Glutamatergic neuron (in vitro differentiated cells): ENCODE measurements at regions not wholly inside any gene's neighbourhood (a gene's known extent, or its start where the extent isn't known, plus 50 kb on each side); places are given as distances from the start of the nearest gene placed in this dataset.

ENCODE experiments used
- DNase-seq: peaks from one replicate; pipeline ENCODE4 v3.0.0; 2022
- H3K27ac Mint-ChIP-seq: one replicate; pipeline ENCODE4 v1.8.0; 2020; ENCODE audit warnings: mild to moderate bottlenecking, mixed read lengths, inconsistent platforms; ENCODE audit not compliant: unreplicated experiment
- H3K27me3 Mint-ChIP-seq: one replicate; pipeline ENCODE4 v1.8.0; 2020; ENCODE audit warnings: mild to moderate bottlenecking, moderate library complexity, mixed read lengths, inconsistent platforms; ENCODE audit not compliant: unreplicated experiment
- H3K36me3 Mint-ChIP-seq: one replicate; pipeline ENCODE4 v1.8.0; 2020; ENCODE audit warnings: mild to moderate bottlenecking, mixed read lengths, inconsistent platforms; ENCODE audit not compliant: unreplicated experiment
- H3K4me1 Mint-ChIP-seq: one replicate; pipeline ENCODE4 v1.8.0; 2020; ENCODE audit warnings: mild to moderate bottlenecking, low read depth, mixed read lengths, inconsistent platforms; ENCODE audit not compliant: unreplicated experiment
- H3K4me3 Mint-ChIP-seq: one replicate; pipeline ENCODE4 v1.8.0; 2020; ENCODE audit warnings: mild to moderate bottlenecking, mixed read lengths, inconsistent platforms; ENCODE audit not compliant: unreplicated experiment
- H3K9me3 Mint-ChIP-seq: one replicate; pipeline ENCODE4 v1.8.0; 2020; ENCODE audit warnings: mild to moderate bottlenecking, moderate library complexity, mixed read lengths, inconsistent platforms; ENCODE audit not compliant: unreplicated experiment
- CTCF ChIP-seq: fragments of 200-600 bp; sonication (generic); IDR thresholded peaks from one replicate; pipeline ENCODE4 v1.5.0; 2021; ENCODE audit not compliant: partially characterized antibody, unreplicated experiment

GRCh38 chr18:64278026-64278425 is 129.1 kb upstream of the LINC00305 start:
- DNase-seq = no peak
- H3K36me3 Mint-ChIP-seq = no peaks in the 10 kb centered on the region
- H3K9me3 Mint-ChIP-seq = peaks cover 3% of the 10 kb centered on the region

GRCh38 chr18:64276311-64277090 is 127.6 kb upstream of the LINC00305 start:
- H3K27me3 Mint-ChIP-seq = peaks cover 2% of the 10 kb centered on the region
- no peak for DNase-seq
- no peak for TF ChIP-seq CTCF
- H3K4me1 Mint-ChIP-seq = no peaks in the 10 kb centered on the region
- H3K36me3 Mint-ChIP-seq = no peaks in the 10 kb centered on the region
- no peak overlapping the region for H3K27ac Mint-ChIP-seq
- H3K4me3 Mint-ChIP-seq = no peak overlapping the region
- H3K9me3 Mint-ChIP-seq = peaks cover 1% of the 10 kb centered on the region

More at GRCh38 chr18:64278026-64278425, 129.1 kb upstream of the LINC00305 start:
- no peak overlapping the region for H3K27ac Mint-ChIP-seq
- no peaks in the 10 kb centered on the region for H3K4me1 Mint-ChIP-seq
- no peak for TF ChIP-seq CTCF
- H3K4me3 Mint-ChIP-seq = no peak overlapping the region
- H3K27me3 Mint-ChIP-seq = no peaks in the 10 kb centered on the region

GRCh38 chr18:64275593-64276300 is 126.9 kb upstream of the LINC00305 start:
- H3K27me3 Mint-ChIP-seq = peaks cover 2% of the 10 kb centered on the region
- no peak overlapping the region for H3K4me3 Mint-ChIP-seq
- H3K36me3 Mint-ChIP-seq = no peaks in the 10 kb centered on the region
- peaks cover 1% of the 10 kb centered on the region for H3K9me3 Mint-ChIP-seq
- no peak for DNase-seq
- TF ChIP-seq CTCF = no peak
- H3K4me1 Mint-ChIP-seq = no peaks in the 10 kb centered on the region
- H3K27ac Mint-ChIP-seq = no peak overlapping the region

- Mint-ChIP-seq H3K4me1 (no peaks in the 10 kb centered on the region), H3K4me3 (no peak overlapping the region)
- no peak for DNase-seq
Observed at GRCh38 chr18:64273724-64274123, 124.8 kb upstream of the LINC00305 start.

More at GRCh38 chr18:64273724-64274123, 124.8 kb upstream of the LINC00305 start:
- TF ChIP-seq CTCF = no peak
- H3K36me3 Mint-ChIP-seq = no peaks in the 10 kb centered on the region
- peaks cover 2% of the 10 kb centered on the region for H3K27me3 Mint-ChIP-seq
- H3K27ac Mint-ChIP-seq = no peak overlapping the region
- peaks cover 1% of the 10 kb centered on the region for H3K9me3 Mint-ChIP-seq
